Panc1 (cell line): ENCODE measurements at regions not wholly inside any gene's neighbourhood (a gene's known extent, or its start where the extent isn't known, plus 50 kb on each side); places are given as distances from the start of the nearest gene placed in this dataset.

ENCODE experiments used
- CTCF ChIP-seq: fragments of 450-650 bp; IDR thresholded peaks from 2 replicates; pipeline ENCODE4 v1.5.1; 2017; ENCODE audit warnings: mild to moderate bottlenecking
- POLR2AphosphoS5 ChIP-seq: IDR thresholded peaks from 2 replicates; pipeline ENCODE4 v1.6.1; 2012; ENCODE audit warnings: mild to moderate bottlenecking, low read depth, low read length, moderate library complexity

DNA sequence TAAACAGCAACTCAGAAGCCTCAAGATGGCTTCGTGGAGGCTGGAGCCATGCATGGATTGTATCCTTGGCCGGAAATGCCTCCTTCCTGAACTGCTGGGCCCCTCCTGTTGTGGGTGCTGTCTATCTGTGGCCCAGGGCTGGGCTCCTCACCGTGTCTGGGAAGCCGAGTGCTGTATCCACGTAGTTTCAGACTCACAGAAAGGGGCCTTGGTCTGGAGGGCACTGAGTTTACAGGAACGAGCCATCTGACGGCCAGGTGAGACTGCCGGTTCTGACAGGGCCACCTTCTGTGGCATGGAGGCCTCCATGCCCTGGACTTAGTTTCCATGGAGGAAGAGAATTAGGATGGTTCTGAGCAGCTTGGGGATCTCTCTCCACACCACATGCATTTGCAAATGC lies 142.2 kb downstream of the ERMARD start:
- TF ChIP-seq CTCF (no peak), POLR2AphosphoS5 (no peak)
